Progenitor cell of endocrine pancreas (in vitro differentiated cells): ENCODE measurements at regions not wholly inside any gene's neighbourhood (a gene's known extent, or its start where the extent isn't known, plus 50 kb on each side); places are given as distances from the start of the nearest gene placed in this dataset.

ENCODE experiments used
- DNase-seq: peaks from one replicate; pipeline ENCODE4 v3.0.0; 2021; ENCODE audit warnings: low spot score; ENCODE audit not compliant: unreplicated experiment
- H3K27ac Mint-ChIP-seq: 2 replicates; pipeline ENCODE4 v1.8.0; 2021; ENCODE audit warnings: mild to moderate bottlenecking, moderate library complexity, mixed read lengths
- H3K27me3 Mint-ChIP-seq: 2 replicates; pipeline ENCODE4 v1.8.0; 2021; ENCODE audit warnings: mixed read lengths
- H3K36me3 Mint-ChIP-seq: 2 replicates; pipeline ENCODE4 v1.8.0; 2022; ENCODE audit warnings: mixed read lengths; ENCODE audit not compliant: insufficient read depth
- H3K4me1 Mint-ChIP-seq: 2 replicates; pipeline ENCODE4 v1.8.0; 2021; ENCODE audit warnings: low read depth, mixed read lengths
- H3K4me3 Mint-ChIP-seq: 2 replicates; pipeline ENCODE4 v1.8.0; 2021; ENCODE audit warnings: low read depth, mild to moderate bottlenecking, moderate library complexity, mixed read lengths
- H3K9me3 Mint-ChIP-seq: 2 replicates; pipeline ENCODE4 v1.8.0; 2021; ENCODE audit warnings: low read depth, mixed read lengths
- CTCF ChIP-seq: fragments of 200-600 bp; sonication (generic); IDR thresholded peaks from one replicate; pipeline ENCODE4 v1.5.0; 2021; ENCODE audit warnings: antibody characterized with exemption, mild to moderate bottlenecking; ENCODE audit not compliant: unreplicated experiment

GRCh38 chr1:48121955-48122354, 100.6 kb upstream of the SLC5A9 start:
- TF ChIP-seq CTCF, result no peak
- H3K4me1 Mint-ChIP-seq, result peaks cover 10% of the 10 kb centered on the region

GRCh38 chr1:48120621-48121020, 101.9 kb upstream of the SLC5A9 start:
- no peak overlapping the region for H3K4me3 Mint-ChIP-seq
- peaks cover 12% of the 10 kb centered on the region for H3K9me3 Mint-ChIP-seq
- peaks cover 24% of the 10 kb centered on the region for H3K4me1 Mint-ChIP-seq
- no peak overlapping the region for H3K27ac Mint-ChIP-seq
- H3K36me3 Mint-ChIP-seq, result peaks cover 4% of the 10 kb centered on the region
- H3K27me3 Mint-ChIP-seq, result no peaks in the 10 kb centered on the region
- no peak for DNase-seq
- no peak for TF ChIP-seq CTCF

More at GRCh38 chr1:48121955-48122354, 100.6 kb upstream of the SLC5A9 start:
- no peak overlapping the region for H3K4me3 Mint-ChIP-seq
- H3K36me3 Mint-ChIP-seq, result peaks cover 2% of the 10 kb centered on the region
- peaks cover 9% of the 10 kb centered on the region for H3K9me3 Mint-ChIP-seq
- no peak for DNase-seq
- no peak overlapping the region for H3K27ac Mint-ChIP-seq
- H3K27me3 Mint-ChIP-seq, result no peaks in the 10 kb centered on the region

GRCh38 chr1:48115835-48116234, 106.7 kb upstream of the SLC5A9 start:
- DNase-seq, result peak; percentile 23
- no peak for TF ChIP-seq CTCF
- Mint-ChIP-seq H3K27me3 (no peaks in the 10 kb centered on the region), H3K36me3 (peaks cover 4% of the 10 kb centered on the region), H3K4me3 (peak overlapping the region; percentile 46), H3K9me3 (peaks cover 12% of the 10 kb centered on the region), H3K27ac (peak overlapping the region; percentile 98), H3K4me1 (peaks cover 49% of the 10 kb centered on the region)

GRCh38 chr1:48114596-48115382, 107.7 kb upstream of the SLC5A9 start:
- TF ChIP-seq CTCF, result no peak
- Mint-ChIP-seq H3K9me3 (peaks cover 12% of the 10 kb centered on the region), H3K36me3 (peaks cover 4% of the 10 kb centered on the region), H3K4me1 (peaks cover 52% of the 10 kb centered on the region), H3K27ac (peak overlapping the region; percentile 98), H3K27me3 (no peaks in the 10 kb centered on the region), H3K4me3 (no peak overlapping the region)
- no peak for DNase-seq

- no peak overlapping the region for H3K4me3 Mint-ChIP-seq
- peak; percentile 97 for TF ChIP-seq CTCF
- DNase-seq, result no peak
- H3K9me3 Mint-ChIP-seq, result no peaks in the 10 kb centered on the region
- H3K27ac Mint-ChIP-seq, result peak overlapping the region; percentile 19
- H3K4me1 Mint-ChIP-seq, result peaks cover 32% of the 10 kb centered on the region
- no peaks in the 10 kb centered on the region for H3K36me3 Mint-ChIP-seq
- H3K27me3 Mint-ChIP-seq, result no peaks in the 10 kb centered on the region
These were observed 112.3 kb upstream of the TRABD2B start for GRCh38 chr1:48109390-48110013.
